VCaP (cell line): ENCODE measurements at regions not wholly inside any gene's neighbourhood (a gene's known extent, or its start where the extent isn't known, plus 50 kb on each side); places are given as distances from the start of the nearest gene placed in this dataset.

ENCODE experiments used
- H3K27ac ChIP-seq: fragments of 450-650 bp; 2 replicates; pipeline ENCODE4 v1.5.1; 2017
- CTCF ChIP-seq: fragments of 450-650 bp; conservative IDR thresholded peaks from 2 replicates; pipeline ENCODE4 v1.5.1; 2017; ENCODE audit warnings: mild to moderate bottlenecking, moderate library complexity

- no peak for TF ChIP-seq CTCF
- no peak overlapping the region for H3K27ac ChIP-seq
These were observed 138.0 kb upstream of the PJA1 start for GRCh38 chrX:69303231-69303630.

- H3K27ac ChIP-seq: no peak overlapping the region
- TF ChIP-seq CTCF: no peak
These were observed 134.9 kb upstream of the PJA1 start for GRCh38 chrX:69299951-69300714.

GRCh38 chrX:69299285-69299684 is 134.0 kb upstream of the PJA1 start:
- TF ChIP-seq CTCF: no peak
- no peak overlapping the region for H3K27ac ChIP-seq

- H3K27ac ChIP-seq: no peak overlapping the region
- no peak for TF ChIP-seq CTCF
These were observed 133.3 kb upstream of the PJA1 start for GRCh38 chrX:69298466-69299140.

- H3K27ac ChIP-seq: no peak overlapping the region
- TF ChIP-seq CTCF: no peak
These were observed 132.3 kb upstream of the PJA1 start for GRCh38 chrX:69297506-69297905.

- no peak overlapping the region for H3K27ac ChIP-seq
- TF ChIP-seq CTCF: no peak
These were observed 128.7 kb upstream of the PJA1 start for GRCh38 chrX:69293776-69294601.

GRCh38 chrX:69291116-69291515 is 125.9 kb upstream of the PJA1 start:
- H3K27ac ChIP-seq: no peak overlapping the region; the same call in 1 of the 2 replicates
- no peak for TF ChIP-seq CTCF
